GM19372 (cell line): ENCODE measurements at regions not wholly inside any gene's neighbourhood (a gene's known extent, or its start where the extent isn't known, plus 50 kb on each side); places are given as distances from the start of the nearest gene placed in this dataset.

ENCODE experiments used
- ATAC-seq: cut with Tn5 transposase; IDR thresholded peaks from one replicate; pipeline ENCODE4 v1.9.1; 2021; ENCODE audit warnings: mild to moderate bottlenecking, low read depth, moderate library complexity; ENCODE audit not compliant: unreplicated experiment

GRCh38 chr3:5068531-5069050 lies 53.5 kb upstream of the ARL8B start:
- no peak for ATAC-seq

GRCh38 chr3:5069627-5070026 lies 52.5 kb upstream of the ARL8B start:
- no peak for ATAC-seq

- no peak for ATAC-seq
Measured at GRCh38 chr3:5071061-5071460, 51.0 kb upstream of the ARL8B start.

GRCh38 chr3:5072100-5072816 lies 49.8 kb upstream of the ARL8B start:
- no peak for ATAC-seq
